HG02642 (cell line): ENCODE measurements at regions not wholly inside any gene's neighbourhood (a gene's known extent, or its start where the extent isn't known, plus 50 kb on each side); places are given as distances from the start of the nearest gene placed in this dataset.

ENCODE experiments used
- ATAC-seq: cut with Tn5 transposase; IDR thresholded peaks from one replicate; pipeline ENCODE4 v1.9.1; 2021; ENCODE audit warnings: mild to moderate bottlenecking; ENCODE audit not compliant: unreplicated experiment, poor library complexity

DNA sequence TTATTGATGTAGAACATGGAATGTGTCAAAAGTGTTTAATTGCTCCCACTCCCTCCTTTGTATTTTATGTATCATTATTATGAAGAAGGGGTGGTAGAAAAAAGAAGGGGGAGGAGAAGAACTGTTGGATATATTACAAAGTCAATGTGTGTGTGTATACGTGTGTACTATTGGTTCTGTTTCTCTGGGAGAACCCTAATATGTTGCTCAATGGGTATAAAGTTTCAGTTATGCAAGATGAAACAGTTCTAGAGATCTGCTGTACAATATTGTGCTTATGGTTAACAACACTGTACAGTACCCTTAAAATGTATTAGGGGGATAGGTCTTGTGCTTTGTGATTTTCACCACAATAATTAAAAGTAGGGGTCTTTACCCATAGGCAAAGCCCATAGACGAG lies 58.1 kb upstream of the ZC3H15 start:
- no peak for ATAC-seq

- no peak for ATAC-seq
Measured at GRCh38 chr2:186429104-186429503, 57.0 kb upstream of the ZC3H15 start.

GRCh38 chr2:186431306-186431705 lies 54.8 kb upstream of the ZC3H15 start:
- no peak for ATAC-seq

GRCh38 chr2:186433040-186433439 lies 53.0 kb upstream of the ZC3H15 start:
- ATAC-seq: no peak

- no peak for ATAC-seq
Measured at GRCh38 chr2:186433777-186434432, 52.2 kb upstream of the ZC3H15 start.
